ENCODE measurements at regions not wholly inside any gene's neighbourhood (a gene's known extent, or its start where the extent isn't known, plus 50 kb on each side); places are given as distances from the start of the nearest gene placed in this dataset.

DNA sequence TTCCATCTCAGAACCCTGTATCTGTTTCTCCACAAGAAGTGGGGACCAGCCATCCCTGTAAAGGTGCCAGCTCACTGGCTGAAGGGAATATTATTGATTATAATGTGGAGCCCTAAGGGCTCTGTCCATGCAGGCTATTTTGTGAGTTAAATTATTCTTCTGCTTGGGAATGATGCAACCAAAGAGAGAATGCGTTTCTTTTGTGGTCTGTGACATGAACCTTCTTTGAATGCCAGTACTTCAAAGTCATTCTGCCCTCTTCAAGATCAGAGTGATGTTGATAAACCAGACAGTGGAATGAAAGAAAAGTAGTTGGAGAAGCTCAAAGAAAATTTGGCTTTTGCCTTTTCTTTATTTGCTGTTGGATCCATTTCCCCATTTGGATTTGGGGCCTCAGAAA, 995.2 kb downstream of the KCNMA1 start:
- ChIA-PET POLR2A (interaction anchor here (0.5 kb wide), 1 partner anchor 324 kb away, joined by 3 read pairs; no protein-coding TSS in a partner anchor), CTCF (ENCODE audit: low intra/inter-chr PET ratio) (no interaction called here)
- H3K79me2 ChIP-seq (ENCODE audit: control insufficient read depth, insufficient read depth, low read length): no peaks in the 10 kb centered on the region
- no peaks in the 10 kb centered on the region for H3K27me3 ChIP-seq (ENCODE audit: control insufficient read depth in 2 of 2, insufficient read depth in 2 of 2, low read length in 2 of 2)
- H3K36me3 ChIP-seq (ENCODE audit: control insufficient read depth, insufficient read depth, low read length): no peaks in the 10 kb centered on the region
- in situ Hi-C loops (cut with MboI): no loop called here
- no peak overlapping the region for H3K9ac ChIP-seq (ENCODE audit: insufficient read depth in 1 of 2, low read depth in 2 of 2, low read length in 2 of 2)
- H3K9me3 ChIP-seq (replicated peaks; ENCODE audit: control insufficient read depth, insufficient read depth, low read depth, low read length): no peaks in the 10 kb centered on the region
- no peak overlapping the region for H3K4me3 ChIP-seq
- ATAC-seq (no peak), FAIRE-seq (no peak), DNase-seq (ENCODE audit: extremely low read depth in 1 of 4, low spot score in 3 of 4) (no peak)
- H4K20me1 ChIP-seq (replicated peaks; ENCODE audit: control insufficient read depth, insufficient read depth, low read length): no peaks in the 10 kb centered on the region
- WGBS (ENCODE audit: insufficient coverage, low coverage, missing lambda C conversion rate): 0% methylated on average over 1 of the region's 1 CpG
- H3K27ac ChIP-seq (ENCODE audit: extremely low read depth, low read depth, low read length): no peak overlapping the region
- intact Hi-C loops (cut with micrococcal nuclease): no loop called here
- no peak overlapping the region for H2AFZ ChIP-seq (ENCODE audit: low read depth, low read length)
- H3K4me2 ChIP-seq (ENCODE audit: insufficient read depth, low read length): no peak overlapping the region
- H3K9me1 ChIP-seq (ENCODE audit: control insufficient read depth, insufficient read depth, low read length): no peaks in the 10 kb centered on the region
- H3K4me1 ChIP-seq (replicated peaks in 1 of 2; ENCODE audit: control insufficient read depth in 2 of 2, insufficient read depth in 2 of 2, low read length in 2 of 2): no peaks in the 10 kb centered on the region
- no TSS peak for BruUV-seq (replicated peaks)
- TF ChIP-seq, protein P1, sequence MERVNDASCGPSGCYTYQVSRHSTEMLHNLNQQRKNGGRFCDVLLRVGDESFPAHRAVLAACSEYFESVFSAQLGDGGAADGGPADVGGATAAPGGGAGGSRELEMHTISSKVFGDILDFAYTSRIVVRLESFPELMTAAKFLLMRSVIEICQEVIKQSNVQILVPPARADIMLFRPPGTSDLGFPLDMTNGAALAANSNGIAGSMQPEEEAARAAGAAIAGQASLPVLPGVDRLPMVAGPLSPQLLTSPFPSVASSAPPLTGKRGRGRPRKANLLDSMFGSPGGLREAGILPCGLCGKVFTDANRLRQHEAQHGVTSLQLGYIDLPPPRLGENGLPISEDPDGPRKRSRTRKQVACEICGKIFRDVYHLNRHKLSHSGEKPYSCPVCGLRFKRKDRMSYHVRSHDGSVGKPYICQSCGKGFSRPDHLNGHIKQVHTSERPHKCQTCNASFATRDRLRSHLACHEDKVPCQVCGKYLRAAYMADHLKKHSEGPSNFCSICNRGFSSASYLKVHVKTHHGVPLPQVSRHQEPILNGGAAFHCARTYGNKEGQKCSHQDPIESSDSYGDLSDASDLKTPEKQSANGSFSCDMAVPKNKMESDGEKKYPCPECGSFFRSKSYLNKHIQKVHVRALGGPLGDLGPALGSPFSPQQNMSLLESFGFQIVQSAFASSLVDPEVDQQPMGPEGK (CRISPR knock-in tag; IDR thresholded peaks at IDR 0.05; ENCODE audit: borderline replicate concordance): no peak
- TF ChIP-seq GABPA (tag; conservative IDR thresholded peaks at IDR 0.05; ENCODE audit: low read depth) (no peak), TRIM24 (IDR thresholded peaks at IDR 0.05) (no peak), CHD2 (IDR thresholded peaks at IDR 0.05; ENCODE audit: low read depth, low read length) (no peak), CUX1 (CRISPR knock-in tag; IDR thresholded peaks at IDR 0.05) (no peak), SRSF1 (IDR thresholded peaks at IDR 0.05; ENCODE audit: low read depth, low read length) (no peak), JUN (IDR thresholded peaks at IDR 0.05; ENCODE audit: borderline replicate concordance, low read depth, low read length) (no peak), JUN (CRISPR knock-in tag; IDR thresholded peaks at IDR 0.05; ENCODE audit: borderline replicate concordance) (no peak), GTF2E2 (tag; IDR thresholded peaks at IDR 0.05) (no peak), TEAD2 (tag; IDR thresholded peaks at IDR 0.05) (no peak)
- TF ChIP-seq, protein P2, sequence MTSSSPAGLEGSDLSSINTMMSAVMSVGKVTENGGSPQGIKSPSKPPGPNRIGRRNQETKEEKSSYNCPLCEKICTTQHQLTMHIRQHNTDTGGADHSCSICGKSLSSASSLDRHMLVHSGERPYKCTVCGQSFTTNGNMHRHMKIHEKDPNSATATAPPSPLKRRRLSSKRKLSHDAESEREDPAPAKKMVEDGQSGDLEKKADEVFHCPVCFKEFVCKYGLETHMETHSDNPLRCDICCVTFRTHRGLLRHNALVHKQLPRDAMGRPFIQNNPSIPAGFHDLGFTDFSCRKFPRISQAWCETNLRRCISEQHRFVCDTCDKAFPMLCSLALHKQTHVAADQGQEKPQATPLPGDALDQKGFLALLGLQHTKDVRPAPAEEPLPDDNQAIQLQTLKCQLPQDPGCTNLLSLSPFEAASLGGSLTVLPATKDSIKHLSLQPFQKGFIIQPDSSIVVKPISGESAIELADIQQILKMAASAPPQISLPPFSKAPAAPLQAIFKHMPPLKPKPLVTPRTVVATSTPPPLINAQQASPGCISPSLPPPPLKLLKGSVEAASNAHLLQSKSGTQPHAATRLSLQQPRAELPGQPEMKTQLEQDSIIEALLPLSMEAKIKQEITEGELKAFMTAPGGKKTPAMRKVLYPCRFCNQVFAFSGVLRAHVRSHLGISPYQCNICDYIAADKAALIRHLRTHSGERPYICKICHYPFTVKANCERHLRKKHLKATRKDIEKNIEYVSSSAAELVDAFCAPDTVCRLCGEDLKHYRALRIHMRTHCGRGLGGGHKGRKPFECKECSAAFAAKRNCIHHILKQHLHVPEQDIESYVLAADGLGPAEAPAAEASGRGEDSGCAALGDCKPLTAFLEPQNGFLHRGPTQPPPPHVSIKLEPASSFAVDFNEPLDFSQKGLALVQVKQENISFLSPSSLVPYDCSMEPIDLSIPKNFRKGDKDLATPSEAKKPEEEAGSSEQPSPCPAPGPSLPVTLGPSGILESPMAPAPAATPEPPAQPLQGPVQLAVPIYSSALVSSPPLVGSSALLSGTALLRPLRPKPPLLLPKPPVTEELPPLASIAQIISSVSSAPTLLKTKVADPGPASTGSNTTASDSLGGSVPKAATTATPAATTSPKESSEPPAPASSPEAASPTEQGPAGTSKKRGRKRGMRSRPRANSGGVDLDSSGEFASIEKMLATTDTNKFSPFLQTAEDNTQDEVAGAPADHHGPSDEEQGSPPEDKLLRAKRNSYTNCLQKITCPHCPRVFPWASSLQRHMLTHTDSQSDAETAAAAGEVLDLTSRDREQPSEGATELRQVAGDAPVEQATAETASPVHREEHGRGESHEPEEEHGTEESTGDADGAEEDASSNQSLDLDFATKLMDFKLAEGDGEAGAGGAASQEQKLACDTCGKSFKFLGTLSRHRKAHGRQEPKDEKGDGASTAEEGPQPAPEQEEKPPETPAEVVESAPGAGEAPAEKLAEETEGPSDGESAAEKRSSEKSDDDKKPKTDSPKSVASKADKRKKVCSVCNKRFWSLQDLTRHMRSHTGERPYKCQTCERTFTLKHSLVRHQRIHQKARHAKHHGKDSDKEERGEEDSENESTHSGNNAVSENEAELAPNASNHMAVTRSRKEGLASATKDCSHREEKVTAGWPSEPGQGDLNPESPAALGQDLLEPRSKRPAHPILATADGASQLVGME (CRISPR knock-in tag; IDR thresholded peaks at IDR 0.05): no peak

Data from K562 (cell line).